GM19351 (cell line): ENCODE measurements at regions not wholly inside any gene's neighbourhood (a gene's known extent, or its start where the extent isn't known, plus 50 kb on each side); places are given as distances from the start of the nearest gene placed in this dataset.
A peak's percentile ranks its signal among the peaks of the same experiment; 100 is the strongest.
"Not testable (repeated sequence)": the region's sequence is repeated elsewhere in the genome, so short reads cannot be mapped to it uniquely, and the experiment has no call there.

Experiments
- ATAC-seq: cut with Tn5 transposase; IDR thresholded peaks from one replicate; pipeline ENCODE4 v1.9.1; 2021; ENCODE audit warnings: mild to moderate bottlenecking, moderate library complexity; ENCODE audit not compliant: unreplicated experiment

DNA sequence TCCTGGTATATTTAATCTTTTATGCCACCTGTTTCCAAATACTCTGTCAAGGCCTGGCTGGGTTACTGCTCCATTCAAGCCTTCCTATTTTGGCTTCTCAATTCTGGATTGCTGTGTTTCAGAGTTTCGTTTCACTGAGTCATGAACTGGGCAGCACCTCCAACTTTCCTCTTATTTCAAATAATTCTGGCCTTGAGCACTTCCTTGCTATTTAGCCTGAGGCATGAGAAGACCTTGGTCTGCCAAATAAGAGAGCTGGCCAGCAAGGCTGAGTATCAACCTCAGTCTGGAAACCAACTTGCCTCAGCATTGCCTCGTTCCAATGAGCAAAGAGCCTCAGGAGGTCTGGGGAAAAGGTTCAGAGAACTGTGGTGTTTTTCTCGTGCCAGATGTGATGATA lies 66.6 kb downstream of the TNFAIP3 start:
- no peak for ATAC-seq

DNA sequence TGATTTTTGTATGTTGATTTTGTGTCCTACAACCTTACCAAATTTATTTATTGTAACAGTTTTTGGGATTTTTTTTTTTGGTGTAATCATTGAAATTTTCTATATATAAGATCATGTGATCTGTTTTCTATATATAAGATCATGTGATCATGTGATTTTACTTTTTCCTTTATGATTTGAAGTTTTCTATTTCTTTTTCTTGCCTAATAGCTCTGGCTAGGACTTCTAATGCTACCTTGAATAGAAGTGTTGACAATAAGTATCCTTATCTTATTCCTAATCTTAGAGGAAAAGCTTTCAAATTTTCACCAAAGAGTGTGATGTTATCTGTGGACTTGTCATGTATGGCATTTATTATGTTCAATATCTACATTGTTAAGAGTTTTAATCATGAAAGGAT lies 69.7 kb downstream of the TNFAIP3 start:
- no peak for ATAC-seq

DNA sequence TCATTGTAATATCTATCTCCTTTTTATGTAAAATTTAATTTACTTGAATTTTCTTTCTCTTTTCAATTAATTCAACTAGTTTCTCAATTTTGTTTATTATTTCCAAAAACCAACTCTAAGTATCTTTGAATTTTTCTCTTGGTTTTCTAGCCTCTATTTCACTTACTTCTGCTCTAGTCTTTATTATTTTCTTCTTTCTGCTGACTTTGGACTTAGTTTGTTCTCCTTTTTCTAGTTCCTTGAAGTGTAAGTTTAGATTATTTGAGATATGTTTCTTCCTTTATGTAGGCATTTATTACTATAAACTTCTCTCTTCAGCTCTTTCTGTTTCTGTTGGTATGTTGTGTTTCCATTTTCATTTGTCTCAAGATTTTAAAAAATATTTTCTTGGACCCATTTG lies 70.8 kb downstream of the TNFAIP3 start:
- no peak for ATAC-seq

DNA sequence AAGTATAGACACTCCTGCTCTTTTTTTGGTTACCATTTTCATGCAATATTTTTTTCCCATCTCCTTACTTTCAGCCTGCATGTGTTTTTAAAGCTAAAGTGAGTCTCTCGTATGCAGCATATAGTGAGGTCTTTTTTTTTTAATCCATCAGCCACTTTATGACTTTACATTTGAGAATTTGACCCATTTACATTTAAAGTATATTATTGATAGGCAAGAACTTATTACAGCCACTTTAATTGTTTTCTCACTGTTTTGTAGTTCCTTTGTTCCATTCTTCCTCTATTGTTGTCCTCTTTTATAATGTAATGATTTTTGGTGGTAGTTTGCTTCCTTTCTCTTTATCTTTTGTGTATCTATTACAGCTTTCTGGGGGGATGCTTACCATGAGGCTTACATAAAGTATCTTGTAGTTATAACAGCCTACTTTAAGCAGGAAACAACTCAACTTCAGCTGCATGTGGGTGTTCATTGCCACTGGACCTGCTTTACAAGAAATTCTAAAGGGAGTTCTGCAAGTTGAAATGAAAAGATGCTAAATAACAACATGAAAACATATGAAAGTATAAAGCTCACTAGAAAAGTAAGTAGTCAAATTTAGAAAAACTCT lies 71.8 kb downstream of the TNFAIP3 start:
- no peak for ATAC-seq

DNA sequence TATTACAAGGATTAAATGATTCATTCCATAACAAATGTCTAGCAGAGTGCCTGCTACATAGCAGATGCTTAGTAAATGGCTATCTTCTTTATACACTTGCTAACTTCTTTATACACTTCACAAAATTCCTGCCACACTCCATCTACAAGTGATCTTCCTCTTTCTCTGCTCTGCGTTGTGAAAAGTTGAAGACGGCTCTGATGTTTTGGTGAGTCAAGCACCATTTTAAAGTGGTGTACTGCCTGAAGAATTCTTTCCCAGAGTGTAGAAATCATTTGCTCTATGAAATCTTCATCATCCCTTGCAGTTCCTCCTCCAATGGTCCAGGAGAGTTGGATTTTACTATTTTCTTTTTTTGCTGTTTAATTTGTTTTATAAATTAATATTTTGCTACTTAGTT lies 74.9 kb downstream of the TNFAIP3 start:
- no peak for ATAC-seq

DNA sequence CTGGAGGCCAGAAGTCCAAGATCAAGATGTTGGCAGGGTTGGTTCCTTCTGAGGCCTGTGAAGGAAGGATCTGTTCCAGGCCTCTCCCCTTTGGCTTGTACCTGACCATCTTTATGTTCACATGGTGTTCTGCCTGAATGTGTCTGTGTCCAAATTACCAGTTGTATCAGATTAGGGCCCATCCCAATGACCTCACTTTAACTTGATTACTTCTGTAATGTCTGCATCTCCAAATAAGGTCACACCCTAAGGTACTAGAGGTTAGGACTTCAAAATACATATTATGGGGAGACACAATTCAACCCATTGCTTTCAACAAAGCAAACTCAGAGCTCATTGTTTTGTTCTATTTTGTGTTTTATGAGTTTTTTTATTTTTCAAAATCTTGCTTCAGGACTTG lies 75.7 kb downstream of the TNFAIP3 start:
- ATAC-seq, result no peak

DNA sequence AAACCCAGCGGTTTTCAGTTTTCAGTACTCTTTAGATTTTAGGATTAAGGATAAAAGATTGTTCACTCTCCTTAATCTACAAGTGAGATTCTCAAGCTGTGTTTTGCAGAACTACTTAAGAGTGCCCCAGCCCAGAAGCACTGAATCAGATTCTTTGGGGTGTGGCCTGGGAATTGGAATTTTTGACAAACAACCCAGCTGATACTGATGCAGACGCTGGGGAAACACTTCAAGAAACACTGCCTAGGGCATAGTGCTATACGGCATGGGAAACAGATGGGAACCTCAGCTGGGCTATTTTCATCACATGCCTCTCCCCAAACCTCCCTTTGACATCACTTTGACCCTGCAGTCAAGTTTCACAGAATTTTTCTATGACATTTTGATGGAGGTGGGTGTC lies 77.3 kb downstream of the TNFAIP3 start:
- ATAC-seq, result not testable (repeated sequence)

DNA sequence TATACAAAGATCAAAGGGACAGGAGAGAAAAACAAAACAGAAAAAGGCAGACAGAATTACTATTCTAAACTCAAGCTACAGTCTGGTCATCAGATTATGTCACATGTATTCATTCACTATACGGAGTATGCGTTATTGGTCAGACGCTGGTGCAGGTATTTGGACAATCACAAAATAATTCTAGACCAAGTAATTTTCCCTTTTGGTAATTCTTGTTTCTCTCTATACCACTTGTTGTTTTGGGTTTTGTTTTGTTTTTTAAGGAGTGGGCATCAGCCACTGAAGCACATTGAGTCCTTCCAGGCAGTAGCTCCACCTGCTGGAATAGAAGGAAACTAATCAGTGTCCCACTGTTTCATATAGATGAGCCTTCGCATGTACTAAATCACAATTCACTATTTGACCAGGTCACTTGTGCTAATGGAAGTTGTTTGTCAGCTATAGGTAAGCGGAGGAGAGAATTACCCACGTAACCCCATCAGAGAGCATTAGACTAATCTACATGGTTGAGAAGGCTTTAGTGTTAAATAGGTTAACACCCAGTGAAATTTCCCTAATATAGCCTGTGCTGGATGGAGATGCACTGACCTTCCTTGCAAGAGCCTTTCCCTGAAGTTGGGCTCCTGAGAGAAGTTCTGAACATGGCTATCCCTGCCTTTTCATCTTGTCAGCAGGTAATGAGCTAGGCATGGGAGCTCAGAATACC lies 77.9 kb downstream of the TNFAIP3 start:
- ATAC-seq, result peak; percentile 37

DNA sequence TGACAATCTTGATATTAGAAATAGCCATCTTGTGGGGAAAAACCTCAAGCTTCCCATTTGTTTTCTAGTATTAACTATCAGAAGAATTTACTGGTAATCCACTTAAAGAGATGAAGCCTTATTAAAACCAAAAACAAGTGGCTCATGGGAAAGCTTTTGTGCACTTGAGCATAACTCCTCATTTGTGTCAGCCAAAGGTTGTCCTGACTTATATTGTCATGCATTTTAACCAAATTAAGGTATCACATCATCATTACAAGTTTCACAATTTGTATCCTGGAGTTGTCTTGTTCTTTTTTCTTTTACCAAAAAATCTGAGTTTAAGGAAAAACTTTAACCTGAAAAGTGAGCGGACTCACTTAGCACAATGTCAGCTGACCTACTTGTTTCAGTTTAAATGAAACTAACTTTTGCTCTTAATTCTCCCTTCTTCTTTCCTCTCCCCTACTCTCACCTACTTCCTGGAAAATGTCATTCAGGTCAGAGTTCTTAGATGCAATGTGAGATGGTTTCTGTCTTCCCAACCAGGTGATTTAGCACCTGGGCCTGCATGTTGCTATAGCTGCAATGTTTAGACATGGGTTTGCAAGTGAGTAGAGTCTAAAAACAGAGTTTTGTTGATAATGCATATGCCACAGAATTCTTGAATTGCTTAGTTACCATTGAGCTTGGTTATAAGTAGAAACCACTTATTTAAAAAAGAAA lies 82.8 kb downstream of the TNFAIP3 start:
- peak; percentile 45 for ATAC-seq

DNA sequence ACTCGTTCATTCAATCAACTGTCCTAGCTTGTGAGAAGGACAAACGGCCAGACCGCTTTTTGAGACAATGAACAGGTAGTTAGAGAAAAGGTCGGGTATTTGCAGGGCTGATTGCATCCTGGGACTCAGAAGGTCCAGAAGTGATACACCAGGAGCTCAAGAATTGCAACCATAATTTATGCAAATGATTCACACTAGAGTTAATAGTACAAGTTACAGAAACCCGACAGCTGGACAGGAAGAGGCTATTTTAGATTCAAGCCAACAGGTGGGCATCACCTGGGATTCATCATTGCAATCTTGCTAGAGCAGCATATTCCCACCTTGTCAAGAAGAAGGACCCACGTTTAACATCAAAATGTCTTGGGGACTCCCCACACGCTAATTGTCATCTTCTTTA lies 83.5 kb downstream of the TNFAIP3 start:
- no peak for ATAC-seq

DNA sequence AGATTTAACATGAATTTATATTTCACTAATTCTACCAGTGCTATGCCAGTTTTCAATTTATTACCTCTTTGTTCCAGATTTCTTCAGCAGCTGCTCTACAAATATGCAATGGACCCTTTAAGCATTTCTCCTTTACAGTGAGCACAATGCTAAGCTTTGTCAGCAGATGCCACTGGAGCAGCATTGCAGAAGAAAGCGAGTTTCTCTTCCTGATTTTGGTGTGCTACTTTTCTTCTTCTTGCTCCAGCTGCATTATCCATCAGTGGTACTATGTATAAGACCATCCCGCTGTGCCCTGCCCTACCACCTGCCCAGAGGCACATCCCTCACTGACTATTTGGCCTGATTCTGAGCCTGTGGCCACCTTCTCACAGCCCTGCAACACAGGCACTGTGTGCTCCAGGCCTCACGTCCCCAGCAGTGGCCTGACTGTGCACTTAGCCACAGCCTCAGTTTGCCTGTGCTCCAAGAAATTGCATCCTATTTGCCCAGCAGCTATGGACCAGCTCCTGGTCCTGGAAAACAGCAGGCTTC lies 84.1 kb downstream of the TNFAIP3 start:
- peak; percentile 62 for ATAC-seq

DNA sequence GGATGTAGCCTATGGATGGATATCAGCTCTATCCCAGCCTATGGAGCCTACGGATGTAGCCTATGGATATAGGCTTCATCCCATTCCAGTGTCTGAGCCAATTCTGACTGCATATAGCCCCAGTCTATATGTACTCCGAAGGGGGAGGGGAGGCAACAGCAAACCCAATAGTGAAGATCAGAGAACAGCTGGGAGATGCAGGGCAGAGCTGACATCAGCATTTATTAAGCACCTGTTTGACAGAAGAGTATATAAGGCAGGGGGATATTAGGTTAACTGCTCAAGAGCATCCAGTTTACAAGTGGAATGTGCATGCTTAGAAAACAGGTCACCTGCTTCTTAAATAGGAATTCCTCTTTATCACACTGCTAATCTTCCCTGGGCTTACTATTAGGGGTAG lies 85.2 kb downstream of the TNFAIP3 start:
- ATAC-seq, result no peak

DNA sequence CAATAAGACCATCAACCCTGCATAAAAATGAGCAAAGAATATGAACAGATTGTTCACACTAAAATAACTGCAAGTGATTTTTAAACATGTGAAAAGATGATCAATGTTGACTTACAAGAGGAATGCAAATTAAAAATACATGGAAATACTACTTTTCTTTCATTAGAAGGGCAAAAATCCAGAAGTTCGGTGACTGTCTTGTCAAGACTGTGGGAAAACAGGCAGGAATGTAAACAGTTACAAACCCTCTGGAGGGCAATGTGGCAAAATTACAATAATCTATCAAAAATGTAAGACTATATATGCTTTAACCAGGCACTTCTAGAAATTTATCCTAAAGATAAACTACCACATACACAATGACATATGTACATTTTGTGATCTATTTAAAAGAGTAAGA lies 86.7 kb downstream of the TNFAIP3 start:
- ATAC-seq, result no peak

DNA sequence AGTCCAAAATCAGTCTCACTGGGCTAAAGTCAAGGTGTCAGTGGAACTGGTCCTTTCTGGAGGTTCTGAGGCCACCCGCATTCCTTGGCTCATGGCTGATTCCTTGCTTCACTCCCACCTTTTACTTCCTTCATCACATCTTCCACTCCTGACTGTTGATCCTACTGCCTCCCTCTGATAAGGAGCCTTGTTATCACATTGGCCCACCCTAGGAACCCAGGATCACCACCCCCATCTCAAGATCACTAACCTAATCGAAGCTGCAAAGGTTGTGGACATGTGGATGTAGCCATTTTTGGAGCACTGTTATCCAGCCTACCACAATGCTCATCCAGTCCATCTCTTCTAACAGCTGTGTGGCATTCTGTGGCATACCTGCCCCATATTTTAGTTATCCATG lies 87.2 kb downstream of the TNFAIP3 start:
- ATAC-seq, result no peak

DNA sequence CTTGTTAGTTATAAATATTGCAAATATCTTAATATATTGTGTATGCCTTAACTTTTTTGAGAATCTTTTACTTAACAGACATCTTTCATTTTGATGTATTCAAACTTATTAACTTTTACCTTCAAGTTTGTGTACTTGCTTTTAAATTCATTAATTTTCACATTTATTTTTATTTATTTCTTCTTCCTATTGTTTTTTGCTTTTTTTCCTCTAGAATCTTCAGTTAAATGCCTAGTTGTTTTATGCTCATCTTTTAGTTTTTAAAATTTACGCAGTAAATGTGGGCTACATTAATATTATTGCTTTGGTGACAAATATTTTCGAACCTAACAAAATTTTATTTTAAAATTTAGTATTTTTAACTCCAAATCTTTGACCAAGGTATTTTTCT lies 89.0 kb downstream of the TNFAIP3 start:
- ATAC-seq, result no peak

DNA sequence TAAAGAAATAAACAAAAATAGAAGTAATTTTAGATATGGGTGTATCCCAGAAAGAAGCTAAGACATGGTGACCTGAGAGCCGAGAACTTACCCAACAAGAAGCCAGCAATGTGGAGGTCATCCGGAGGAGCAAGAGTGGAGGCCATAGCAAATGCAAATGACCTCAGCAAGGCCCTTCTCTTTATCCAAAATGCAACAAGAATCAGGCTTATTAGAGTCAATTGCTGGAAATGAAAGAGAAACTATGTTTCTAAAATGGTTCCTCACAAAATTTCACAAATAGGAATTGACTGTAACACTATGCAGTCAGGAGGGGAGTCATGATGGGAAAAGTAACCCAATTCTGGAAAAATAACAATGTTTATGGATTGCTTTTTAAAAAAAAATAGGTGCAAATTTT lies 90.4 kb downstream of the TNFAIP3 start:
- no peak for ATAC-seq

DNA sequence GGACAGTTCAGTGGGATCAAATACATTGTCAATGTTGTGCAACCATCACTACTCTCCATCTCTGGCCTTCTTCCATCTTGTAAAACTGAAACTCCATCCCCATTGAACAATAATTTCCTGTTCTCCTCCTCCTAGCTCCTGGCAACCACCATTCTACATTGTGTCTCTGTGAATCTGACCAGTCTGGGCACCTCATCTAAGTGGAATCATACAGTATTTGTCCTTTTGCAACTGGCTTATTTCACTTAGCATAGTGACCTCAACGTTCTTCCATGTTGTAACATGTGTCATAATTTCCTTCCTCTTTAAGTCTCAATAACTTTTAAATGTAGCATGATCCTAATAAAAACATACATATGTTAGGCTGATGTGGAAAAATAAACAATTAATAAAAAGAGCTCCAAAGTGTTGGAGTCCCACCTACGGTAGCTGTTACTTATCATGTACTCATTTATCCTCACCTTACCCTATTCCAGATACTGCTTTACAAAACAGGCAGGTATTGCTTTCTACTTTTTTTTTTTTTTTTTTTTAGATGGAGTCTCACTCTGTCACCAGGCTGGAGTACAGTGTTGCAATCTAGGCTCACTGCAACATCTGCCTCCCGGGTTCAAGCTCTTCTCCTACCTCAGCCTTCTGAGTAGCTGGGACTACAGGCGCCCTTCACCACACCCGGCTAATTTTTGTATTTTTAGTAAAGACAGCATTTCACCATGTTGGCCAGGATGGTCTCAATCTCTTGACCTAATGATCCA lies 91.9 kb downstream of the TNFAIP3 start:
- ATAC-seq, result no peak

DNA sequence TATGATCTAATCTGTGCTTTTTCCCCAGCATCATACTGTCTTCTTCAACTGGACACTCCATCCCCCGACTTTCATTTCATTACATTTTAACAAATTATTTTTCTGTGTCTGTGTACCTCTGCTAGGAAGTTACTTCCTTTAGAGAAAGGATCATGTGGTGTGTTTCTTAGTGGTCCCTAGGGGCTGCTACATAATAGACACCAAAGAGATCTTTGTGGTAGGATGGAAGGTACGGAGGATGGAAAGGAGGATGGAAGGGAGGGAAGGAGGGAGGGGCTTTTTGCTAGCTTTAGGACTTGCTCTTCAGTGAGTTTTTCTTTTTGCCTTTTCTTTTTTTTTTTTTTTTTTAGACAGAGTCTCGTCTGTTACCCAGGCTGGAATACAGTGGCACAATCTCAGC lies 95.7 kb downstream of the TNFAIP3 start:
- ATAC-seq, result no peak

DNA sequence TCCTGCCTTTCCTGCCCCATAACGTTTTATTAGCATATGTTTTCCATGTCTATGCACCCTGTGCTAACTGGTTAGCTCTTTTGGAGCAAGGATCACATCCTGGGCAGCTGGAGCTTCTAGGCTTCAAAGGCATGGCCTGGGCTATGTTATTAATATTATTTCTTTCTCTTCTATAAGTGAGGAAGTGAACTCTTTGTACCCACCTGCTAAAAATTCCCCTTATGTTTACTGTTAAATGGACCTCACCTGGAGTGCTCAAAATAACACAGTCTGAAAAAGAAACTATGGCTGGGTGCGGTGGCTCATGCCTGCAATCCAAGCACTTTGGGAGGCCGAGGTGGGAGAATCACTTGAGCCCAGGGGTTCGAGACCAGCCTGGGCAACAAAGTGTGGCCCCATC lies 97.8 kb downstream of the TNFAIP3 start:
- no peak for ATAC-seq

DNA sequence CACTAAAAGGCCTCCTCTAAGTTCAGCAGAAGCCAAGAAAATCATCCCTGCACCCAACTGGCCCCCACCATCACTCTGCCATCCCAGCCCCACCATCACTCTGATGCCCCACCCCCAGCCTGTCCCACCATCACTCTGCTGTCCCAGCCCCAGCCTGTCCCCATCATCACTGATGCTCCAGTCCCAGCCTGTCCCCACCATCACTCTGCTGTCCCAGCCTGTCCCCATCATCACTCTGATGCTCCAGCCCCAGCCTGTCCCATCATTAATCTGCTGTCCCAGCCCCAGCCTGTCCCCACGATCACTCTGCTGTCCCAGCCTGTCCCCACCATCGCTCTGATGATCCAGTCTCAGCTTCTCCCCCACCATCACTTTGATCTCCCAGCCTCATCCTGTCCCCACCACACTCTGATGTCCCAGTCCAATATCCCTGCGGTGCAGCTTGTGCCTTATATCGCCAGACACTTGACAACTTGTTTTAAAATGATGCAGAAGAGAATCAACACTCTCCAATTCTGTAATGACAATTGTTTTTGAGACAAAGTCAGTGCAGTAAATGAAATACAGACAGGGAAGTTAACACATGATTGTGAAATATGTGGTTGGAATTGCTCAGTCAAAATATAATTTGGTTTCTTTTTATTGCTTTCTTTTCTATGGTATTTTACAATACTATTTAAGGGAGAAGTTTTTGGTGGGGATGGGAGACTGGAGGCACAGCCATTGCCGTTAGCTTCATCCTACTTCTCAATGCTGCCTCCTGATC lies 100.8 kb downstream of the TNFAIP3 start:
- ATAC-seq, result no peak

DNA sequence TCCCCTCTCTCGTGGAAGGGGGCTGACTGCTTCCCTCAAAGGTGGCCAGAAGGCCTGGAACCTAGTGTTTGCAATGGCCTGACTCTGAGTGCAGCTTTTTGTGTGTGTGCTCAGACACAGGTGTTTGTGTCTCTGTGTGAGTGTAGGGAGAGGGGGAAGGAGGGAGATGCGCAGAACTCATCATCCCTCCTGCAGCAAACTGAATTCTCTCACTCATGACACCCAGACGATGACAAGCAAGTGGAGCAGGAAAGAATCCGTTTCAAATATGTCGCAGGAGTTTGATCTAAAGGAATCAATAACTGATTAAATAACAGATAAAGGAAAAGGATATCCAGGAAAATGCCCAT lies 101.4 kb downstream of the TNFAIP3 start:
- no peak for ATAC-seq
